PC-3 (cell line): ENCODE measurements at regions not wholly inside any gene's neighbourhood (a gene's known extent, or its start where the extent isn't known, plus 50 kb on each side); places are given as distances from the start of the nearest gene placed in this dataset.

ENCODE experiments used
- ATAC-seq: fragments of 200-7000 bp; cut with Tn5 transposase; 2 replicates; pipeline ENCODE4 v1.9.1; 2020; ENCODE audit warnings: mild to moderate bottlenecking, moderate library complexity
- BruUV-seq: library from RNA; stranded (reverse); fragments of 400-500 nt; replicated peaks from 2 replicates; lab custom pipeline; 2021; lab: Mats Ljungman, UMichigan
- CTCF ChIA-PET: fragments of 300-600 bp; sonication (Branson Sonifier 250); formaldehyde crosslinking; loops from one replicate; lab custom pipeline; 2022; ENCODE audit warnings: antibody characterized with exemption; lab: Charles Lee
- POLR2A ChIA-PET: fragments of 300-600 bp; sonication (Branson Sonifier 250); formaldehyde crosslinking; loops from one replicate; lab custom pipeline; 2022; ENCODE audit warnings: antibody characterized with exemption; ENCODE audit not compliant: unreplicated experiment; lab: Charles Lee
- DNase-seq: peaks from one replicate; pipeline ENCODE4 v3.0.0-alpha.2; 2015
- H2AFZ ChIP-seq: fragments of 300-600 bp; sonication (generic); 2 replicates; pipeline ENCODE4 v1.6.0; 2016; ENCODE audit warnings: antibody characterized with exemption, low read length
- H3F3A ChIP-seq: fragments of 300-600 bp; sonication (generic); one replicate; pipeline ENCODE4 v1.6.0; 2017; ENCODE audit warnings: antibody characterized with exemption, low read length, control low read depth, mild to moderate bottlenecking; ENCODE audit not compliant: unreplicated experiment
- H3K27ac ChIP-seq: fragments of 300-600 bp; sonication (generic); 2 replicates; pipeline ENCODE4 v1.5.1; 2016; ENCODE audit warnings: mild to moderate bottlenecking, low read length
- H3K27me3 ChIP-seq: fragments of 300-600 bp; sonication (generic); 2 replicates; pipeline ENCODE4 v1.6.1; 2016; ENCODE audit warnings: low read length, mixed read lengths
- H3K36me3 ChIP-seq: fragments of 300-600 bp; sonication (generic); 2 replicates; pipeline ENCODE4 v1.6.1; 2016; ENCODE audit warnings: low read depth, mixed run types, low read length, mixed read lengths
- H3K4me1 ChIP-seq: fragments of 300-600 bp; sonication (generic); 2 replicates; pipeline ENCODE4 v1.5.1; 2016; ENCODE audit warnings: low read length; ENCODE audit not compliant: insufficient read depth
- H3K4me2 ChIP-seq: fragments of 300-600 bp; sonication (generic); 2 replicates; pipeline ENCODE4 v1.6.0; 2016; ENCODE audit warnings: low read length
- H3K4me3 ChIP-seq: fragments of 300-600 bp; sonication (generic); 2 replicates; pipeline ENCODE4 v1.5.1; 2016; ENCODE audit warnings: mild to moderate bottlenecking, low read length, mixed read lengths
- H3K79me2 ChIP-seq: fragments of 300-600 bp; sonication (generic); 2 replicates; pipeline ENCODE4 v1.6.1; 2017; ENCODE audit warnings: low read length, mixed read lengths
- H3K9ac ChIP-seq: fragments of 300-600 bp; sonication (generic); 2 replicates; pipeline ENCODE4 v1.6.0; 2016; ENCODE audit warnings: mild to moderate bottlenecking, low read length
- H3K9me2 ChIP-seq: fragments of 300-600 bp; sonication (generic); replicated peaks from 2 replicates; pipeline ENCODE4 v1.6.1; 2016; ENCODE audit warnings: mixed run types, low read length, mixed read lengths
- H3K9me3 ChIP-seq: fragments of 300-600 bp; sonication (generic); 2 replicates; pipeline ENCODE4 v1.6.1; 2016; ENCODE audit warnings: low read length, mixed read lengths
- H4K20me1 ChIP-seq: fragments of 300-600 bp; sonication (generic); 2 replicates; pipeline ENCODE4 v1.6.1; 2016; ENCODE audit warnings: low read length, mixed read lengths
- CTCF ChIP-seq: fragments of 300-600 bp; sonication (generic); conservative IDR thresholded peaks from 2 replicates; pipeline ENCODE4 v1.5.1; 2017; ENCODE audit warnings: antibody characterized with exemption, low read depth, mild to moderate bottlenecking, low read length
- EZH2 ChIP-seq: fragments of 300-600 bp; sonication (generic); IDR thresholded peaks from one replicate; pipeline ENCODE4 v1.6.1; 2017; ENCODE audit warnings: antibody characterized with exemption, mild to moderate bottlenecking, low read length; ENCODE audit not compliant: unreplicated experiment
- EZH2phosphoT487 ChIP-seq: fragments of 300-600 bp; sonication (generic); IDR thresholded peaks from 2 replicates; pipeline ENCODE4 v1.6.1; 2018; ENCODE audit warnings: mild to moderate bottlenecking, antibody characterized with exemption, low read length, borderline replicate concordance
- intact Hi-C: fragments of 100-400 bp; cut with micrococcal nuclease; formaldehyde crosslinking; loops from 2 replicates; pipeline ENCODE4 v1.9.0; 2023

DNA sequence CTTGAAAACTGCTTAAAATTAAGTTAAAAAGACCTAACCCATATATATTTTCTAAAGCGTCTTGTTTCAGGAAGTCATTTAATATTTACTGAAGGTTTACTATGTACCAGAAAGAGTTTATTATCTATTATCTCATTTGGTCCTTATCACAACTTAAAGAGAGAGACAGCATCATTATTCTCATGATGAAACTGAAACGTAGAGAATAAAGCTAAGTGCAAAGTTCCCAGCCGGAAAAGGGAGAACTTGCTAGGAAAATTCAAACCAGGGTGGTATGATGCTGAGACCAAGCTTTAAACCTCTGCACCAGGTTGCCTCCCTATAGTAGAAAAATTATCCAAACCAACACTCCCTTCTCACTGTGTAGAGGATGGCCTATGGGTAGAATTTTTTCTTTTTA, 207.7 kb upstream of the BMPER start:
- intact Hi-C loops = no loop called here
- Histone ChIP-seq H3K4me3 (no peak overlapping the region), H3K27ac (no peak overlapping the region), H3K9ac (no peak overlapping the region), H3K36me3 (no peaks in the 10 kb centered on the region; the same call in 1 of the 2 replicates), H3K4me2 (no peak overlapping the region), H3F3A (no peaks in the 10 kb centered on the region), H3K79me2 (no peaks in the 10 kb centered on the region), H3K27me3 (no peaks in the 10 kb centered on the region), H4K20me1 (no peaks in the 10 kb centered on the region), H3K9me3 (0 out of 2 replicates have a peak, but pooled peaks cover 5% of the 10 kb centered on the region), H3K4me1 (peaks cover 10% of the 10 kb centered on the region), H3K9me2 (no peaks in the 10 kb centered on the region), H2AFZ (no peak overlapping the region)
- ATAC-seq = no peak
- DNase-seq = no peak
- CTCF ChIA-PET = no interaction called here
- POLR2A ChIA-PET = no interaction called here
- TF ChIP-seq EZH2phosphoT487 (no peak), EZH2 (no peak)
- no TSS peak for BruUV-seq

GRCh38 chr7:33698041-33698440, 207.3 kb upstream of the BMPER start:
- POLR2A ChIA-PET = no interaction called here
- ATAC-seq (no peak), DNase-seq (no peak)
- Histone ChIP-seq H2AFZ (no peak overlapping the region), H4K20me1 (no peaks in the 10 kb centered on the region), H3K4me3 (no peak overlapping the region), H3K9ac (no peak overlapping the region), H3K9me3 (0 out of 2 replicates have a peak, but pooled peaks cover 5% of the 10 kb centered on the region), H3K27ac (no peak overlapping the region), H3F3A (no peaks in the 10 kb centered on the region), H3K36me3 (no peaks in the 10 kb centered on the region; the same call in 1 of the 2 replicates), H3K4me2 (no peak overlapping the region), H3K9me2 (no peaks in the 10 kb centered on the region), H3K79me2 (no peaks in the 10 kb centered on the region), H3K4me1 (peaks cover 5% of the 10 kb centered on the region), H3K27me3 (no peaks in the 10 kb centered on the region)
- CTCF ChIA-PET = no interaction called here
- no TSS peak for BruUV-seq
- TF ChIP-seq EZH2phosphoT487 (no peak), EZH2 (no peak), CTCF (no peak)
- intact Hi-C loops = no loop called here

DNA sequence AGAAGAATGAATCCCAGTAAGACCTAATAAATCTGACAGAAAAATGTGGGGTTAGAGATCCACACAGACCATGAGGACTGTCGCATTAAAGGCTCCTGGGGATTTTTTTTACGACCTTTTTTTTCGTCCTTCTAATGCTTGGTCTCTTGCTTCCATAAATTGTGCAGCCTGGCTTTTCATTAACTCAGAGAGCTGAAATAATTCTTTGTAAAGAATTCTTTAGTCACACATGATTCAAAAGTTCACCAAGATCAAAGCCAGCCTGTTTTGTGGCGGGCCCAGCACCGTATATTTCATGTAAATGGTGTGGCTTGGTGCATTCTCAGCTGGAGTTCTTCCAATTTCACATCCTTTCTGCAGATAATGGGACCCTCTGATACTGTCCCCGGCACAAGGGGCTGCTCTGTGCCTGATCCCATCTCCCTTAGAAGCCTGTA, 206.6 kb upstream of the BMPER start:
- Histone ChIP-seq H3F3A (no peaks in the 10 kb centered on the region), H3K9ac (no peak overlapping the region), H3K4me1 (no peaks in the 10 kb centered on the region), H3K79me2 (no peaks in the 10 kb centered on the region), H2AFZ (no peak overlapping the region), H3K4me2 (no peak overlapping the region), H3K9me2 (no peaks in the 10 kb centered on the region), H4K20me1 (no peaks in the 10 kb centered on the region), H3K9me3 (0 out of 2 replicates have a peak, but pooled peaks cover 5% of the 10 kb centered on the region), H3K27ac (no peak overlapping the region), H3K36me3 (no peaks in the 10 kb centered on the region; the same call in 1 of the 2 replicates), H3K27me3 (no peaks in the 10 kb centered on the region), H3K4me3 (no peak overlapping the region)
- no peak for TF ChIP-seq EZH2
- no peak for TF ChIP-seq CTCF
- TF ChIP-seq EZH2phosphoT487 = no peak
- no TSS peak for BruUV-seq
- ChIA-PET CTCF (no interaction called here), POLR2A (no interaction called here)
- ATAC-seq (no peak), DNase-seq (no peak)
- intact Hi-C loops = no loop called here
